Pancreas (tissue), 10 donors: ENCODE measurements at regions not wholly inside any gene's neighbourhood (a gene's known extent, or its start where the extent isn't known, plus 50 kb on each side); places are given as distances from the start of the nearest gene placed in this dataset.

ENCODE experiments used
- ATAC-seq, 4 donors: fragments of 200-7000 bp; cut with Tn5 transposase; one replicate each; pipeline versions ENCODE4 v1.8.0 to v1.9.1; 2020; ENCODE audit warnings: mild to moderate bottlenecking in 4 of 4, moderate library complexity in 4 of 4
- DNase-seq, 6 donors: peaks; one replicate each; pipeline ENCODE4 v3.0.0-alpha.2; 2020
- FAIRE-seq: peaks from 2 replicates; lab custom pipeline; 2012; peaks lifted over from hg19 to GRCh38; lab: Jason Lieb, UNC
- H3K27ac ChIP-seq, 4 donors: fragments of 200-600 bp; sonication (generic); 1 replicate in 3 of 4; 2 replicates in 1 of 4; pipeline versions ENCODE4 v1.5.0 to v1.8.0; 2020
- H3K27me3 ChIP-seq, 4 donors: fragments of 200-600 bp; one replicate each; pipeline ENCODE4 v1.8.0; 2021
- H3K36me3 ChIP-seq, 3 donors: fragments of 200-600 bp; sonication (generic) in 1 of 3; one replicate each; pipeline versions ENCODE4 v1.5.0 to v1.8.0; 2020 to 2021
- H3K4me1 ChIP-seq, 3 donors: fragments of 200-600 bp; one replicate each; pipeline ENCODE4 v1.8.0; 2021
- H3K4me3 ChIP-seq, 4 donors: fragments of 200-600 bp; sonication (generic) in 2 of 4; one replicate each; pipeline versions ENCODE4 v1.5.0 to v1.8.0; 2020 to 2021
- H3K9me3 ChIP-seq, 4 donors: fragments of 200-600 bp; one replicate each; pipeline ENCODE4 v1.8.0; 2021
- CTCF ChIP-seq, 4 donors: fragments of 200-600 bp; sonication (generic) in 3 of 4; IDR thresholded peaks; one replicate each; pipeline versions ENCODE4 v1.5.0 to v1.8.0; 2021; ENCODE audit warnings: antibody characterized with exemption in 4 of 4
- WGBS, 2 donors: extraction: QIAGEN DNeasy Blood & Tissue Kit; methylation state at CpG; one replicate each; pipeline ENCODE4 v1.1.7; 2013; 5-methylcytosine and 5-hydroxymethylcytosine counted together
- intact Hi-C, 3 donors: fragments of 100-400 bp; cut with DNase I; formaldehyde crosslinking; loops; one replicate each; pipeline versions ENCODE4 v1.11.1 to v1.14.2; 2022
- donor health status: healthy with polysubstance abuse.
- donor health status: DM: no; HTN: no; CAD: no; lungs with moderate emphysema.
- donor health status: DM: no; HTN: no; CAD: no.
- donor health status: control.
- donor health status: control.
- donor health status: Bipolar disorder and iron deficiency.
- donor health status: DM: yes; HTN: yes; CAD: no.
- donor health status: DM: no; HTN: no; CAD: no.
- donor health status: DM: no; HTN: no; CAD: no.
- donor health status: DM: yes; HTN: yes; CAD: no.

DNA sequence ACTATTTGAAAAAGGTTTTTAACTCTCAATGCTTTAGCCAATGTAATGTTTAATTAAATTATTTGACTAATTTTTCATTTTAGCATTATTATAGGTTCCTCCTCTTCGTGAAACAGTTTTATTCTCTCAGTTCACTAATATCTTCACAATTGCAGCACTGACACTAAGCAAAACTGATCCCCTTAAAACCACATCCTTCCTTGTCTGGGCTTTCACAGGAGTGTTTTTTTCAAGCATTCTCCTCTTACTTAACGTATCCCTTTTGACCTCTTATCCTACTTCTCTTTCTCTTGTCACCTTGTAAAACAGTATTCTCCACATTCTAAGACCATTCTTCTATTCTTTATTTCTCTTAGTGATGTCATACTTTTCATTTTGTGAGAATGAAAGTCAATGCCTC is 112.8 kb downstream of the DSC3 start:
- H3K9me3 ChIP-seq = no peaks in the 10 kb centered on the region
- ATAC-seq (no peak), DNase-seq (no peak), FAIRE-seq (no peak)
- H3K4me1 ChIP-seq = no peaks in the 10 kb centered on the region
- no peaks in the 10 kb centered on the region for H3K36me3 ChIP-seq
- 57 to 75% methylated on average over 2 of the region's 2 CpGs for WGBS, 2 donors
- no peak for TF ChIP-seq CTCF (IDR thresholded peaks at IDR 0.05)
- intact Hi-C loops = no loop called here
- H3K27me3 ChIP-seq = no peaks in the 10 kb centered on the region
- H3K27ac ChIP-seq = no peak overlapping the region
- H3K4me3 ChIP-seq = no peak overlapping the region

GRCh38 chr18:30929065-30929464 is 113.5 kb downstream of the DSC3 start:
- TF ChIP-seq CTCF (IDR thresholded peaks at IDR 0.05) = no peak
- no peak for DNase-seq
- intact Hi-C loops = no loop called here
- Histone ChIP-seq H3K36me3 (no peaks in the 10 kb centered on the region), H3K27ac (no peak overlapping the region), H3K4me1 (no peaks in the 10 kb centered on the region), H3K4me3 (no peak overlapping the region), H3K9me3 (no peaks in the 10 kb centered on the region), H3K27me3 (no peaks in the 10 kb centered on the region)
- no peak for ATAC-seq
- no peak for FAIRE-seq
- 61 to 73% methylated on average over 2 of the region's 2 CpGs for WGBS, 2 donors

GRCh38 chr18:30927517-30928075 is 114.9 kb downstream of the DSC3 start:
- DNase-seq = no peak
- no peak for TF ChIP-seq CTCF (IDR thresholded peaks at IDR 0.05)
- FAIRE-seq = no peak

DNA sequence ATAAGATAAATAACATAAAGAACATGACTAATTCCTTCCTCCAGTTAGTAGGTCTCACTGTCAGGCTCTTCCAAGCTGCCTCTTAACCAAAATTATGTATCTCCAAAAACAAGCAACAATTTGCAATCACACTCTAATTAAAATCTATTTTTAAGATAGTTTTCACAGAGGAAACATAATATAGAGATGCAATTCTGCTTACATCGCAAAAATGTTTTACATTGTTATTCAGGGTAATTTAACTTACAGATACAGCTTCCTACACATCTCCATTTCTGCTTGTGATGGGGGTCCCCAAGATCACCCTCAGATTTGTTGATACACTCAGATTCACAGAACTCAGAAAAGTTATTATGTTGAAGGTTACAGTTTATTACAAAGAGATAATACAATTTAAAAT is 115.5 kb downstream of the DSC3 start:
- H3K9me3 ChIP-seq = no peaks in the 10 kb centered on the region
- no peak for ATAC-seq
- H3K4me3 ChIP-seq = no peak overlapping the region
- H3K27ac ChIP-seq = no peak overlapping the region
- TF ChIP-seq CTCF (IDR thresholded peaks at IDR 0.05) = no peak
- H3K27me3 ChIP-seq = no peaks in the 10 kb centered on the region
- WGBS, 2 donors = 96 to 98% methylated on average over 1 of the region's 1 CpG
- DNase-seq = no peak
- no peaks in the 10 kb centered on the region for H3K36me3 ChIP-seq
- H3K4me1 ChIP-seq = no peaks in the 10 kb centered on the region
- intact Hi-C loops = no loop called here
- FAIRE-seq = no peak

More at GRCh38 chr18:30927517-30928075, 114.9 kb downstream of the DSC3 start:
- Histone ChIP-seq H3K9me3 (no peaks in the 10 kb centered on the region), H3K27me3 (no peaks in the 10 kb centered on the region), H3K4me1 (no peaks in the 10 kb centered on the region), H3K4me3 (no peak overlapping the region), H3K36me3 (no peaks in the 10 kb centered on the region), H3K27ac (no peak overlapping the region)
- WGBS, 2 donors = 49 to 63% methylated on average over 5 of the region's 5 CpGs
- ATAC-seq = no peak
- intact Hi-C loops = no loop called here

DNA sequence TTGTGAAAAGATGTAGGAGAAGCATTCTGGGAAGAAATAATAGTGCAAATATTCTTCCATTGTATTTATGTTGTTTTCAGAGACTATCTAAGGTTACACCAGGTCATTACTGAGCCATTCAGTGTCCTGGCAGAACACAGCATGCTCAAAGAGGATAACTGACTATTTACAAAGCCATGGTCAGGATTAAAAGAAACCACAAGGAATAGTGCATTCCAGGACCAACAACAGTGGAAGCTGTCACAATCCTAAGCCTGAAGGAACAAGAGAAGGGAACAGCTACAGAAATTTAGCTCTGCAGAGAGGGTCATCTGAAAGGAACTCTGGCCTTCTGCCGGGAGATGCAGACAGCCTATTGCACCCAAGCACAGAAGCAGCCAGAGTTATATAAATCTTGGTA is 116.7 kb downstream of the DSC3 start:
- WGBS, 2 donors = 90 to 92% methylated on average over 1 of the region's 1 CpG

More for the DNA sequence above, 116.7 kb downstream of the DSC3 start:
- FAIRE-seq (no peak), DNase-seq (no peak), ATAC-seq (no peak)
- H3K27ac ChIP-seq = no peak overlapping the region
- no peaks in the 10 kb centered on the region for H3K27me3 ChIP-seq
- H3K9me3 ChIP-seq = no peaks in the 10 kb centered on the region
- H3K4me3 ChIP-seq = no peak overlapping the region
- no peaks in the 10 kb centered on the region for H3K36me3 ChIP-seq
- intact Hi-C loops = no loop called here
- no peaks in the 10 kb centered on the region for H3K4me1 ChIP-seq
- TF ChIP-seq CTCF (IDR thresholded peaks at IDR 0.05) = no peak
